HG02571 (cell line): ENCODE measurements at regions not wholly inside any gene's neighbourhood (a gene's known extent, or its start where the extent isn't known, plus 50 kb on each side); places are given as distances from the start of the nearest gene placed in this dataset.

Experiments
- ATAC-seq: cut with Tn5 transposase; IDR thresholded peaks from one replicate; pipeline ENCODE4 v1.9.1; 2021; ENCODE audit warnings: mild to moderate bottlenecking, moderate library complexity; ENCODE audit not compliant: unreplicated experiment

- ATAC-seq: no peak
Observed at GRCh38 chr4:123788577-123788976, 392.0 kb downstream of the SPRY1 start.

- no peak for ATAC-seq
Observed at GRCh38 chr4:123790681-123791080, 394.1 kb downstream of the SPRY1 start.

- no peak for ATAC-seq
Observed at GRCh38 chr4:123802082-123802645, 405.6 kb downstream of the SPRY1 start.

GRCh38 chr4:123802933-123803332, 406.3 kb downstream of the SPRY1 start:
- ATAC-seq: no peak

- no peak for ATAC-seq
Observed at GRCh38 chr4:123804196-123804721, 407.7 kb downstream of the SPRY1 start.

- ATAC-seq: no peak
Observed at GRCh38 chr4:123806056-123806455, 409.5 kb downstream of the SPRY1 start.

GRCh38 chr4:123807187-123807586, 410.6 kb downstream of the SPRY1 start:
- ATAC-seq: no peak

- ATAC-seq: no peak
Observed at GRCh38 chr4:123807866-123808265, 411.3 kb downstream of the SPRY1 start.

GRCh38 chr4:123809864-123810263, 413.3 kb downstream of the SPRY1 start:
- no peak for ATAC-seq

- ATAC-seq: no peak
Observed at GRCh38 chr4:123812066-123812390, 415.4 kb downstream of the SPRY1 start.

GRCh38 chr4:123813901-123814300, 417.3 kb downstream of the SPRY1 start:
- no peak for ATAC-seq

GRCh38 chr4:123816462-123816861, 419.9 kb downstream of the SPRY1 start:
- ATAC-seq: no peak

GRCh38 chr4:123817025-123817688, 420.6 kb downstream of the SPRY1 start:
- ATAC-seq: no peak

- no peak for ATAC-seq
Observed at GRCh38 chr4:123819362-123820035, 422.9 kb downstream of the SPRY1 start.

- no peak for ATAC-seq
Observed at GRCh38 chr4:123821861-123822260, 425.3 kb downstream of the SPRY1 start.

- no peak for ATAC-seq
Observed at GRCh38 chr4:123822353-123822752, 425.8 kb downstream of the SPRY1 start.

- ATAC-seq: no peak
Observed at GRCh38 chr4:123823244-123823643, 426.6 kb downstream of the SPRY1 start.

GRCh38 chr4:123824524-123824923, 427.9 kb downstream of the SPRY1 start:
- no peak for ATAC-seq

GRCh38 chr4:123825596-123826291, 429.1 kb downstream of the SPRY1 start:
- no peak for ATAC-seq

- no peak for ATAC-seq
Observed at GRCh38 chr4:123826896-123827295, 430.3 kb downstream of the SPRY1 start.

- ATAC-seq: no peak
Observed at GRCh38 chr4:123827511-123827910, 430.9 kb downstream of the SPRY1 start.

GRCh38 chr4:123830930-123831329, 434.3 kb downstream of the SPRY1 start:
- no peak for ATAC-seq
